A673 (cell line): ENCODE measurements at regions not wholly inside any gene's neighbourhood (a gene's known extent, or its start where the extent isn't known, plus 50 kb on each side); places are given as distances from the start of the nearest gene placed in this dataset.

Experiments used
- EZH2 ChIP-seq: fragments of 200-600 bp; sonication (generic); IDR thresholded peaks from 2 replicates; pipeline ENCODE4 v1.6.1; 2017; ENCODE audit warnings: borderline replicate concordance, low read depth, mild to moderate bottlenecking, mixed read lengths, antibody characterized with exemption, low read length; ENCODE audit not compliant: poor library complexity, severe bottlenecking
- TF ChIP-seq, protein P1 (sequence below): fragments of 300-800, 200-600 bp; sonication (generic); conservative IDR thresholded peaks from 2 replicates; pipeline ENCODE4 v1.5.1; 2017; ENCODE audit warnings: low read depth, mild to moderate bottlenecking, antibody characterized with exemption, low read length, moderate library complexity, mixed read lengths

DNA sequence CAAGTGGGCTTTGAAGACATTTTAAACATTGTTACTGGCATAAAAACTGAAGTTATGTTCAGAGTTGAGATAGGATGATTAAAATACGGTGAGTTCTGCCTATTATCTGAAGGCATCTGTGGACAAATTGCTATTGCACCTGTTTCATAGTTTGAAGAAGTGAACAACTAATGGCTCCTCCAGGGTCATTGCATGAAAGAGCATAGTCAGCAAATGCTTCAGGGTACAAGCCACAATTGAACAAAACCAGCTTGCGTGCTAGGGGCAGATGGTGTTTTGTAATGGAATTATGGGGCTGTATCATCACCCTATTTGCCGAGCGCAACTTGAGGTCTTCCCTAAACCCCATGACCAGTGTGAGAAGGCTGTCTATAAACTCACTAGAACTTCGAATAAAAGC is 369.1 kb downstream of the MTRR start:
- TF ChIP-seq, protein P1, sequence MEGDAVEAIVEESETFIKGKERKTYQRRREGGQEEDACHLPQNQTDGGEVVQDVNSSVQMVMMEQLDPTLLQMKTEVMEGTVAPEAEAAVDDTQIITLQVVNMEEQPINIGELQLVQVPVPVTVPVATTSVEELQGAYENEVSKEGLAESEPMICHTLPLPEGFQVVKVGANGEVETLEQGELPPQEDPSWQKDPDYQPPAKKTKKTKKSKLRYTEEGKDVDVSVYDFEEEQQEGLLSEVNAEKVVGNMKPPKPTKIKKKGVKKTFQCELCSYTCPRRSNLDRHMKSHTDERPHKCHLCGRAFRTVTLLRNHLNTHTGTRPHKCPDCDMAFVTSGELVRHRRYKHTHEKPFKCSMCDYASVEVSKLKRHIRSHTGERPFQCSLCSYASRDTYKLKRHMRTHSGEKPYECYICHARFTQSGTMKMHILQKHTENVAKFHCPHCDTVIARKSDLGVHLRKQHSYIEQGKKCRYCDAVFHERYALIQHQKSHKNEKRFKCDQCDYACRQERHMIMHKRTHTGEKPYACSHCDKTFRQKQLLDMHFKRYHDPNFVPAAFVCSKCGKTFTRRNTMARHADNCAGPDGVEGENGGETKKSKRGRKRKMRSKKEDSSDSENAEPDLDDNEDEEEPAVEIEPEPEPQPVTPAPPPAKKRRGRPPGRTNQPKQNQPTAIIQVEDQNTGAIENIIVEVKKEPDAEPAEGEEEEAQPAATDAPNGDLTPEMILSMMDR: no peak
- TF ChIP-seq EZH2: no peak
